Stimulated activated naive CD8-positive, alpha-beta T cell treated with anti-CD3 and anti-CD28 coated beads, Interleukin-15, Interleukin-2, amounts not matched to agents 100 U/mL and 50 U/mL, for 24 hours (primary cell): ENCODE measurements at regions not wholly inside any gene's neighbourhood (a gene's known extent, or its start where the extent isn't known, plus 50 kb on each side); places are given as distances from the start of the nearest gene placed in this dataset.
"Not testable (repeated sequence)": the region's sequence is repeated elsewhere in the genome, so short reads cannot be mapped to it uniquely, and the experiment has no call there.

Source experiments
- ATAC-seq: fragments of 150-1000 bp; cut with Tn5 transposase; one replicate; pipeline ENCODE4 v1.10.0; 2021
- DNase-seq: peaks from one replicate; pipeline ENCODE4 v3.0.0; 2021

- DNase-seq (no peak), ATAC-seq (no peak)
Measured at GRCh38 chr10:125605167-125605566, 77.8 kb downstream of the TEX36 start.

- ATAC-seq (no peak), DNase-seq (no peak)
Measured at GRCh38 chr10:125602825-125603224, 80.1 kb downstream of the TEX36 start.

- DNase-seq = no peak
- no peak for ATAC-seq
Measured at GRCh38 chr10:125599194-125599593, 83.8 kb downstream of the TEX36 start.

GRCh38 chr10:125595911-125596310 lies 87.1 kb downstream of the TEX36 start:
- ATAC-seq (no peak), DNase-seq (no peak)

- ATAC-seq = no peak
- no peak for DNase-seq
Measured at GRCh38 chr10:125593644-125594043, 89.3 kb downstream of the TEX36 start.

DNA sequence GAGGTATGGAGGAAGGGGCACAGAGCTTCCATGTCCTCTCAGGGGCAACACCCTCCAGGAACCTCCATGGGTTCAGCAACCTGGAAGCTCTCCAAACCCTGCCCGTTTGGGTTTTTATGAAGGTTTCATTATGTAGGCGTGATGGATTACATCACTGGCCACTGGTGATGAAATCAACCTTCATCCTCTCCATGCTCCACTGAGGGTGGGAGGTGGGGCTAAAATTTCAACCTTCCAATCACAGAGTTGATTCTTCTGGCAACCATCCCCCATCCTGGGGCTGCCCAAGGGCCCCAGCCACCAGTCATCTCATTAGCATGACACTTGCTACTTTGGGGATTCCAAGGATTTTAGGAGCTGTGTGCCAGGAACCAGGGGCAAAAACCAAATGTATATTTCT lies 90.1 kb downstream of the TEX36 start:
- DNase-seq (no peak), ATAC-seq (no peak)

DNA sequence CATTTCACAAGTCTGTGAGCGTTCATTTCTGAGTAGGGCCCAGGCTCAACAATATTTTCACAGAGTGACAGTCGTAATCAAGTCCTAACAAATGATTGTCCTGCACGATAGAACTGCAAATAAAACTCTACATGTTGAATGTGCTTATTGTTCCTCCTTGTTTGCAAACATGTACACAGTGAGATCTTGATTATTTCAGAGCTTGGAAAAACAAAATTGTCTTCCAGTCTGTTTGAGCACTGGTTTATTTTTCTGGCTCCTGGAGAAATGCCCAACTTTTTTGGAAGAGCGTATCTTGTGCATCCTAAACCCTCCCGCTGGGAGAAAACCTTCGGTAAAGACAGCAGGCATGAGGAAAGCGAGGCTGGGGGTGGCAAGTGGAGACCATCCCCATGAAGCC lies 91.1 kb downstream of the TEX36 start:
- ATAC-seq = no peak
- no peak for DNase-seq

DNA sequence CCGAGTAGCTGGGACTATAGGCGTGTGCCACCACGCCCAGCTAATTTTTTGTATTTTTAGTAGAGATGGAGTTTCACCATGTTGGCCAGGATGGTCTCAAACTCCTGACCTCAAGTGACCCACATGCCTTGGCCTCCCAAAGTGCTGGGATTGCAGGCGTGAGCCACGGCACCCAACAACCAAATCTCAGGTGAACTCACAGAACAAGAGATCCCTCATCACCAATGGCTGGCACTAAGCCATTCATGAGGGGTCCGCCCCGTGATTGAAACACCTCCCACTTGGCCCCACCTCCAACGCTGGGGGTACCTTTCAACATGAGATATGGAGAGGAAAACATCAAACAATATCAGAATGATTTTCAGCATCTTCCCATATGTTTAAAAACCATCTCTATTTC lies 94.2 kb downstream of the TEX36 start:
- ATAC-seq = not testable (repeated sequence)

DNA sequence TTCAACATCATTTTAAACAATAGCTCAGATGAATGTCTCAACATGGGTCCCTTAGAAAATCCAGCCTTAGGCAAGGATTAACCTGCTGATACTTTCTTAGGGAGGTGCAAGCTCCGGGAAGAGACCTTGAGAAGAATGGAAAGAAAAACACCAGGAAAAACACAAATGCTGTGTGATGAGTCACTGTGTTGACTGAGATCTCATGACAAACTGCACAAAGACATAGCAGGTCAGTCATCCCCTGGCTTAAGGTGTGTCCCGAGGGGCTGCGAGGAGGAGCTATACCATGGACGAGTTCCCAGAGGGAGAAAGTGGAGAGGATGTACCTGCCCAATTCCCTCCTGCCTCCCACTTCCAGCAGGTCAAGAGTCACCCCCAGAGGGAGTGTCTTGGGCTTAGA lies 98.0 kb downstream of the TEX36 start:
- ATAC-seq = no peak
- no peak for DNase-seq

More for the DNA sequence above, 94.2 kb downstream of the TEX36 start:
- not testable (repeated sequence) for DNase-seq

GRCh38 chr10:125578658-125579315 lies 104.2 kb downstream of the TEX36 start:
- ATAC-seq = no peak
- no peak for DNase-seq

GRCh38 chr10:125575843-125576242 lies 107.1 kb downstream of the TEX36 start:
- ATAC-seq = no peak

DNA sequence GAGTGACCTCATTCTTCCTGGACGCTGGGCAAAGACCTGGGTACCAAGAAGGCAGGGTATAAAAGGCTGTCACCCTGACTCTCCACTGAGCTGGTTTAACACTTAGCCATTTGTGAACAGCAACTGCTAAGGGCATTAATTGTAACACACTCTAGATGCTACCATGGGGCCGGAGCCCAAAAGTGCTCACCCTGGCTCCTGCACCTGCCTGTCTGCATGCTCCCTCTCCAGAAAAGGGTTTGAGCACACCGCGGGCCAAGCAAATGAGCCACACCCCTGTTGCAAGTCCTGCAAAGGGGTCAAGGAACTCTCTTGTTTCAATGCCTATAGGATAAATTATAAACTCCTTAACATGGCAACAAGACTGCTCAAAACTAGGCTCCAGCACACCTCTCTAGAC lies 114.8 kb downstream of the TEX36 start:
- DNase-seq (no peak), ATAC-seq (no peak)

More at GRCh38 chr10:125575843-125576242, 107.1 kb downstream of the TEX36 start:
- no peak for DNase-seq

DNA sequence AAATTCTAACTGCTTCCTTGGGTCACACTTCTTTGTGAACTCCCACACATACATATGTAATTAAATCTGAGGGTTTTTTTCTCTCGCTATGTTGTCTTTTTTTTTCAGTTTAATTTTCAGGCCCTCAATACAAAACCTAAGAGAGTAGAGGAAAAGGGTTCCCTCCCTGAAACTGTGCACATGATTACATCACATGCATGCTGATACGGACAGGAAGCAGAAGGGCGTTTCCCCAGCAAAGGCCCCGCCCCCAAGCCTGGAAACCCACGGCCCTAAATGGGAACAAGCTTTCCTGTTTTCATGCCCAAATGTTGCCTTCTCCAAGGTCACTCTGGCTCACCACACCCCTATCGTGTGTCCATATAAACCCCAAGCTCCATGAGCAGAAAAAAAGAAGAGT lies 115.4 kb downstream of the TEX36 start:
- DNase-seq (no peak), ATAC-seq (no peak)

GRCh38 chr10:125565046-125565445 lies 117.9 kb downstream of the TEX36 start:
- ATAC-seq (no peak), DNase-seq (no peak)

- no peak for ATAC-seq
Measured at GRCh38 chr10:125564570-125564969, 118.4 kb downstream of the TEX36 start.

GRCh38 chr10:125562737-125563136 lies 120.2 kb downstream of the TEX36 start:
- DNase-seq (no peak), ATAC-seq (no peak)

More at GRCh38 chr10:125564570-125564969, 118.4 kb downstream of the TEX36 start:
- no peak for DNase-seq

DNA sequence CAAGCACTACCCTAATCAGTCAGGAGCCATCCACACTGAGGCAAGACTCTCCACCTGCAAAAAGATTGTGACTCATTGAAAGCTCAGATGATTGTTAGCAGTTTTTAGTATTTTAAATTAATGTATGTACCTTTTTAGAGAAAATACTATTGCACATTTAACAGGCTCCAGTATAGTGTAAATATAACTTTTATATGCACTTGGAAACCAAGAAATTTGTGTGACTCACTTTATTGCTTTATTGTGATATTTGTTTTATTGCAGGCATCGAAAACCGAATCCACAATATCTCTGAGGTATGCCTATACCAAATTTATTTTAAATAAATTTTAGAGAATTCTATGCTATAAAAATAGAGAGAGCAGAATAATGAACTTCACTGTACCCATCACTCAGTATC lies 122.0 kb downstream of the TEX36 start:
- no peak for DNase-seq
- ATAC-seq = no peak

GRCh38 chr10:125559210-125559609 lies 123.8 kb downstream of the TEX36 start:
- no peak for ATAC-seq

DNA sequence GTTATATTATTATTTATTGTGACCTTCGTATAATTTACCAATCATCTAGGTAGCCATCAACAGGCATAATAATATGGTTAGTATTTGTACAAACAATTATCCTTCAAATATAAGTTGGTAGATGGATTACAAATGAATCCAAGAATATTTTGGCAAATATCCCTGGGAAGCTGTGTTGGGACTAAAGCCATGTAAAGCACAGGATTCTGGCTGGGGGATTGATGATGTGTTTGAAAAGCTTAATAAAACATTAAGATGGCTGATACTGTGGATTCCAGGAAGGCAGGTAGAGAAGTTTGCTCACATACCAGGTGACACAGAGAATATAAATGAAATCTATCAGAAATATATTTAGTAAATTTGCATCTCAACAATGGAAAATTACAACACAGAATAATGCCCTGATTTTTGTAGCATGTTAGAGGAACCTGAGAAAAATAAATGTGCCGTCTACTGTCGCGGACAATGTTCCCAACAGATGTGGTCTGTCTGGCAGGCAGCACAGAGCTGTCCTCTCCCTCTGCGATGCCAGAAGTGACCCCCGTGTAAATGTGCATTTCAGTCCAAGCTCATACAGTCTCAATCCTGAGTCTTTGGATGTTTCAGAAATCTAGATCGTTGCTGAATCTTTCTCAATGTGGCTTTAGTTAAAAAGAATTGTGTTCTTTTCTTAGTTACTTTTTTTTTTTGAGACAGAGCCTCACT lies 125.0 kb downstream of the TEX36 start:
- ATAC-seq (no peak), DNase-seq (no peak)

More at GRCh38 chr10:125559210-125559609, 123.8 kb downstream of the TEX36 start:
- no peak for DNase-seq

GRCh38 chr10:125557311-125557710 lies 125.7 kb downstream of the TEX36 start:
- DNase-seq = no peak
- ATAC-seq = no peak

- no peak for DNase-seq
- ATAC-seq = no peak
Measured at GRCh38 chr10:125556882-125557281, 126.1 kb downstream of the TEX36 start.

- no peak for ATAC-seq
Measured at GRCh38 chr10:125555743-125556142, 127.2 kb downstream of the TEX36 start.

DNA sequence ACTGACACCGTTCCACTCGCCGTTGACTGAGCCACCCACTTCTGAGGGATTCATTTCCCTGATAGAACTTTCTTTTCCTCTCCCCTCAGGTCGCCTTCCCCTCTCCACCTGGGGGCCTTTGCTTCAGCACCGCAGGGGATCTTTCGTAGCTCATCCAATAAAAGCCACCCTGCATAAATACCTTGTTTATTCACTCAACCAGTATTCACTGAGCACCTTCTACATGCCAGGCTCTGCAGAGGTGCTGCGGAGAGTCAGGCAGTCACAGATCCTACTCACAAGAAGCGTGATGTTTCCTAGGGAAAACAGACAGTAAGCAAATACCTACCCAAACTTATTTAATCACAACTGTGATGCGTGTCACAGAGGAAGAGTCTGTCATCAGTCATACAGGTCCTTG lies 127.7 kb downstream of the TEX36 start:
- ATAC-seq (no peak), DNase-seq (no peak)

More at GRCh38 chr10:125555743-125556142, 127.2 kb downstream of the TEX36 start:
- DNase-seq = no peak

- DNase-seq = no peak
- no peak for ATAC-seq
Measured at GRCh38 chr10:125554753-125555152, 128.2 kb downstream of the TEX36 start.
